ENCODE measurements at regions not wholly inside any gene's neighbourhood (a gene's known extent, or its start where the extent isn't known, plus 50 kb on each side); places are given as distances from the start of the nearest gene placed in this dataset.

DNA sequence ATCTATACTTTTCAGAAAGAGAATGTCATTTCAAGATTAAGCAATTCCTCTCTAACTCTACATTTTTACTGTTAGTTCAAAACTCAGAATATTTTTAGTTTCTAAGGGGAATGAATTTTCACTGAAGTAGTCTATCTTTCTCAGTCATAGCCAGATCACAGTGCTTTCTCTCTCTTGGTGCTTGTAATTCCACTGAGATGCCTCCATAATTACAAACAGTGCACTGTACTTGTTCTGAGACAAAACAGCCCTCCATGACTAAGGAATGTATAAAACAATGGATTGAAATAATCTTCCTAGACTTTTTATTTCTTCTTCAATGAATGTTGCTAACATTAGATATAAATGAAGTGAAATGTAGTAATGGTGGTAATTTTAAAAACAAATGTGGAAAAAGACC is 603.2 kb upstream of the FAM241A start:
- TF ChIP-seq, protein P1, sequence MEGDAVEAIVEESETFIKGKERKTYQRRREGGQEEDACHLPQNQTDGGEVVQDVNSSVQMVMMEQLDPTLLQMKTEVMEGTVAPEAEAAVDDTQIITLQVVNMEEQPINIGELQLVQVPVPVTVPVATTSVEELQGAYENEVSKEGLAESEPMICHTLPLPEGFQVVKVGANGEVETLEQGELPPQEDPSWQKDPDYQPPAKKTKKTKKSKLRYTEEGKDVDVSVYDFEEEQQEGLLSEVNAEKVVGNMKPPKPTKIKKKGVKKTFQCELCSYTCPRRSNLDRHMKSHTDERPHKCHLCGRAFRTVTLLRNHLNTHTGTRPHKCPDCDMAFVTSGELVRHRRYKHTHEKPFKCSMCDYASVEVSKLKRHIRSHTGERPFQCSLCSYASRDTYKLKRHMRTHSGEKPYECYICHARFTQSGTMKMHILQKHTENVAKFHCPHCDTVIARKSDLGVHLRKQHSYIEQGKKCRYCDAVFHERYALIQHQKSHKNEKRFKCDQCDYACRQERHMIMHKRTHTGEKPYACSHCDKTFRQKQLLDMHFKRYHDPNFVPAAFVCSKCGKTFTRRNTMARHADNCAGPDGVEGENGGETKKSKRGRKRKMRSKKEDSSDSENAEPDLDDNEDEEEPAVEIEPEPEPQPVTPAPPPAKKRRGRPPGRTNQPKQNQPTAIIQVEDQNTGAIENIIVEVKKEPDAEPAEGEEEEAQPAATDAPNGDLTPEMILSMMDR (IDR thresholded peaks at IDR 0.05), result no peak
- no peak for TF ChIP-seq POLR2A (IDR thresholded peaks at IDR 0.05)

Data from right lobe of liver (tissue), 4 donors.